ENCODE measurements at regions not wholly inside any gene's neighbourhood (a gene's known extent, or its start where the extent isn't known, plus 50 kb on each side); places are given as distances from the start of the nearest gene placed in this dataset.

DNA sequence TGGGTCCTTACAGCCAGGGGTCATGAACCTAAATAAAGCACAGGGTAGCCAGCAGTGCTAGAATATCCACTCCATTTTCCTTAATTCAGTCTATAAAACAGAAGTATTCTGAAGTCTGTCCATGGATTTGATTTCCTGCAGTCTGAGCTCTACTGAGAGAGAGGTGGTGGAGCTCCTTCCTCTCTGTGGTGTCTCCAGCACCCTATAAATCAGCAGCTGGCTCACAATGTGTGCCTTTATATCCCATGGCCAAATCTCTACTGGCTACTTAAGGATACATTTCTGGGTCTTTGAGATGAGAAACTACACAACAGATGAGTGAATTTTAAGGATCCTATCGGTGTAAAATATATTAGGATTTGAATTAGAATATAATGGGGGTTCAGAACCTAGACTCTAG lies 339.9 kb upstream of the RBMS3 start:
- no peak for TF ChIP-seq CTCF (IDR thresholded peaks at IDR 0.05; ENCODE audit: low read depth, low read length, poor library complexity, severe bottlenecking)
- TF ChIP-seq EZH2phosphoT487 (IDR thresholded peaks at IDR 0.05; ENCODE audit: borderline replicate concordance, low read length), result no peak

Data from DOHH2 (cell line).